HepG2 (cell line): ENCODE measurements at regions not wholly inside any gene's neighbourhood (a gene's known extent, or its start where the extent isn't known, plus 50 kb on each side); places are given as distances from the start of the nearest gene placed in this dataset.

Experiments used
- ATAC-seq: fragments of 200-7000 bp; cut with Tn5 transposase; 3 replicates; pipeline ENCODE4 v1.9.1; 2020; ENCODE audit warnings: mild to moderate bottlenecking, moderate library complexity
- BruUV-seq: library from RNA; stranded (reverse); fragments of 400-500 nt; replicated peaks from 2 replicates; lab custom pipeline; 2021; lab: Mats Ljungman, UMichigan
- CTCF ChIA-PET: fragments of 300-600 bp; formaldehyde crosslinking; extraction: SDS; loops from one replicate; lab custom pipeline; 2021; ENCODE audit warnings: low total read pairs, inconsistent platforms, low intra/inter-chr PET ratio; lab: Yijun Ruan, JAX
- POLR2A ChIA-PET: fragments of 350-600 bp; sonication (Branson Sonifier 250); formaldehyde crosslinking; loops from one replicate; lab custom pipeline; 2020; ENCODE audit warnings: antibody characterized with exemption, inconsistent platforms; lab: Yijun Ruan, JAX
- DNase-seq: peaks from one replicate; pipeline ENCODE4 v3.0.0-alpha.2; 2015; ENCODE audit warnings: low spot score
- FAIRE-seq: peaks from 3 replicates; lab custom pipeline; 2011; peaks lifted over from hg19 to GRCh38; lab: Jason Lieb, UNC
- H2AFZ ChIP-seq: one replicate; pipeline ENCODE4 v1.6.1; 2011; ENCODE audit warnings: low read length, inconsistent platforms
- H3K27ac ChIP-seq: fragments of 300-600 bp; 3 replicates; pipeline ENCODE4 v1.8.0; 2011; ENCODE audit warnings: mixed run types, mild to moderate bottlenecking, mixed read lengths, low read length, inconsistent platforms; ENCODE audit not compliant: insufficient read depth; ENCODE audit errors: extremely low read length
- H3K27me3 ChIP-seq, 2 experiments: fragments of 200-600 bp in 1 of 2; 2 replicates in 1 of 2; 3 replicates in 1 of 2; pipeline versions ENCODE4 v1.6.0 to v1.8.0; 2011; ENCODE audit warnings: low read length in 2 of 2, mild to moderate bottlenecking in 2 of 2, moderate library complexity in 2 of 2, inconsistent platforms in 1 of 2; ENCODE audit not compliant: insufficient read depth in 2 of 2, control insufficient read depth in 1 of 2
- H3K36me3 ChIP-seq, 2 experiments: fragments of 200-600 bp in 1 of 2; replicated peaks in 1 of 2; 2 replicates in 1 of 2; 3 replicates in 1 of 2; pipeline versions ENCODE4 v1.5.1 to v1.8.0; 2011; ENCODE audit warnings: low read length in 2 of 2, inconsistent platforms in 1 of 2; ENCODE audit not compliant: insufficient read depth in 2 of 2, control insufficient read depth in 1 of 2
- H3K4me1 ChIP-seq: 2 replicates; pipeline ENCODE4 v1.5.1; 2012; ENCODE audit warnings: low read length, inconsistent platforms; ENCODE audit not compliant: insufficient read depth
- H3K4me2 ChIP-seq: 2 replicates; pipeline ENCODE4 v1.6.0; 2011; ENCODE audit warnings: low read depth, low read length, inconsistent platforms
- H3K4me3 ChIP-seq, 3 experiments: fragments of 200-600 bp in 1 of 3; sonication (generic), shearing (Covaris generic) in 1 of 3; replicated peaks in 1 of 3; 2 replicates each; pipeline ENCODE4 v1.5.1; 2011 to 2016; ENCODE audit warnings: low read length in 3 of 3, inconsistent platforms in 2 of 3, low read depth in 2 of 3, mild to moderate bottlenecking in 2 of 3, control low read depth in 1 of 3, mixed read lengths in 1 of 3; ENCODE audit not compliant: insufficient read depth in 1 of 3
- H3K79me2 ChIP-seq: one replicate; pipeline ENCODE4 v1.6.1; 2011; ENCODE audit warnings: low read length, inconsistent platforms; ENCODE audit not compliant: insufficient read depth
- H3K9ac ChIP-seq: 2 replicates; pipeline ENCODE4 v1.6.0; 2011; ENCODE audit warnings: mild to moderate bottlenecking, low read depth, low read length, inconsistent platforms; ENCODE audit not compliant: insufficient read depth
- H3K9me3 ChIP-seq: 2 replicates; pipeline ENCODE4 v1.5.1; 2012; ENCODE audit warnings: mild to moderate bottlenecking, low read length
- H4K20me1 ChIP-seq: 2 replicates; pipeline ENCODE4 v1.6.0; 2011; ENCODE audit warnings: inconsistent platforms, mild to moderate bottlenecking, low read length, moderate library complexity; ENCODE audit not compliant: insufficient read depth
- DBP ChIP-seq: sonication (generic); formaldehyde crosslinking; IDR thresholded peaks from 2 replicates; pipeline ENCODE4 v1.4.0; 2020; ENCODE audit warnings: missing genetic modification reagents; ENCODE audit errors: not compliant biosample characterization
- FLYWCH1 ChIP-seq: sonication (generic); formaldehyde crosslinking; IDR thresholded peaks from 2 replicates; pipeline ENCODE4 v1.8.1; 2023; ENCODE audit warnings: mild to moderate bottlenecking, missing genetic modification reagents
- GZF1 ChIP-seq: sonication (generic); formaldehyde crosslinking; IDR thresholded peaks from 2 replicates; pipeline ENCODE4 v1.5.1; 2020; ENCODE audit warnings: mild to moderate bottlenecking, missing genetic modification reagents
- HES4 ChIP-seq: sonication (generic); formaldehyde crosslinking; IDR thresholded peaks from 2 replicates; pipeline ENCODE4 v1.9.0; 2021; ENCODE audit warnings: mild to moderate bottlenecking, missing genetic modification reagents, borderline replicate concordance
- ISX ChIP-seq: sonication (generic); formaldehyde crosslinking; conservative IDR thresholded peaks from 2 replicates; pipeline ENCODE4 v1.5.0; 2020; ENCODE audit warnings: missing genetic modification reagents
- SUZ12 ChIP-seq: fragments of 150-350 bp; IDR thresholded peaks from 2 replicates; pipeline ENCODE4 v1.6.1; 2014; ENCODE audit warnings: low read depth, low read length
- TFDP2 ChIP-seq: sonication (generic); formaldehyde crosslinking; IDR thresholded peaks from 2 replicates; pipeline ENCODE4 v1.4.0; 2020; ENCODE audit warnings: missing genetic modification reagents
- ZNF234 ChIP-seq: sonication (generic); formaldehyde crosslinking; conservative IDR thresholded peaks from 2 replicates; pipeline ENCODE4 v1.5.1; 2020; ENCODE audit warnings: mild to moderate bottlenecking, missing genetic modification reagents
- ZNF414 ChIP-seq: sonication (generic); formaldehyde crosslinking; IDR thresholded peaks from 2 replicates; pipeline ENCODE4 v1.5.0; 2020; ENCODE audit warnings: missing genetic modification reagents
- ZNF501 ChIP-seq: sonication (generic); formaldehyde crosslinking; IDR thresholded peaks from 2 replicates; pipeline ENCODE4 v1.5.1; 2020; ENCODE audit warnings: mild to moderate bottlenecking, moderate library complexity, missing genetic modification reagents
- ZNF552 ChIP-seq: sonication (generic); formaldehyde crosslinking; IDR thresholded peaks from 2 replicates; pipeline ENCODE4 v1.9.0; 2022; ENCODE audit warnings: missing genetic modification reagents, mild to moderate bottlenecking, borderline replicate concordance
- ZNF850 ChIP-seq: sonication (generic); formaldehyde crosslinking; conservative IDR thresholded peaks from 2 replicates; pipeline ENCODE4 v1.9.0; 2021; ENCODE audit warnings: mild to moderate bottlenecking, missing genetic modification reagents
- whole genome bisulfite sequencing: methylation state at CpG from one replicate; pipeline ENCODE4 v1.1.6; 2017; ENCODE audit warnings: low lambda C conversion rate; 5-methylcytosine and 5-hydroxymethylcytosine counted together
- in situ Hi-C: cut with HindIII; loops from 2 replicates; pipeline ENCODE4 v1.10.0; 2017; ENCODE audit warnings: low pct_unique_long_range_greater_than_20kb; ENCODE audit not compliant: extremely low pct_ligation_motif_present
- intact Hi-C: fragments of 100-400 bp; cut with micrococcal nuclease; formaldehyde crosslinking; loops from one replicate; pipeline ENCODE4 v1.10.0; 2022; ENCODE audit not compliant: unreplicated experiment
- TF ChIP-seq, protein P1 (sequence below): sonication (generic); formaldehyde crosslinking; conservative IDR thresholded peaks from 2 replicates; pipeline ENCODE4 v1.4.0; 2020; ENCODE audit warnings: missing genetic modification reagents
- TF ChIP-seq, protein P2 (sequence below): sonication (generic); formaldehyde crosslinking; IDR thresholded peaks from 2 replicates; pipeline ENCODE4 v1.8.1; 2023; ENCODE audit warnings: mild to moderate bottlenecking, moderate library complexity, missing genetic modification reagents
- TF ChIP-seq, protein P3 (sequence below): sonication (generic); formaldehyde crosslinking; IDR thresholded peaks from 2 replicates; pipeline ENCODE4 v1.4.0; 2020; ENCODE audit warnings: missing genetic modification reagents

DNA sequence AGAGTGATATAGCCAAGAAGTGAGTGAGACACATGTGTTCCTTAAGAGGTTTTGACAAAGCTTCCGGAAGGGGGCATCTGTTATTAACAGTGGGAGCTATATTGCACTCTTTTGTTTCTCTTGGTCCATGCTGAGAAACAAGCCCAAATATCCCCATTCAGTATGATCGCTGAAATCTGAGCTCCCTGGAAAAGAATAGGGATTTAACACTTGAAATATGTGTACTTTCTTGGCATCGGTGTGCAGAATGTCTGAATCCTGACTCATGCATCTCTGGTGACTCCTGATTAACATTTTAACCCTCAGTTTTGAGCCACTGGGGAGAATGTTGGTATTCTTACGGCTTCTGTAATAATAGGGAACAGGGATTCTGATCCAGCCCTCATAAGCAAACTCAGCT, 448.1 kb downstream of the TSN start (continued):
- no peak for TF ChIP-seq SUZ12
- no peak for TF ChIP-seq DBP (CRISPR knock-in tag)
- TF ChIP-seq GZF1 (CRISPR knock-in tag) = no peak
- TF ChIP-seq, protein P1, sequence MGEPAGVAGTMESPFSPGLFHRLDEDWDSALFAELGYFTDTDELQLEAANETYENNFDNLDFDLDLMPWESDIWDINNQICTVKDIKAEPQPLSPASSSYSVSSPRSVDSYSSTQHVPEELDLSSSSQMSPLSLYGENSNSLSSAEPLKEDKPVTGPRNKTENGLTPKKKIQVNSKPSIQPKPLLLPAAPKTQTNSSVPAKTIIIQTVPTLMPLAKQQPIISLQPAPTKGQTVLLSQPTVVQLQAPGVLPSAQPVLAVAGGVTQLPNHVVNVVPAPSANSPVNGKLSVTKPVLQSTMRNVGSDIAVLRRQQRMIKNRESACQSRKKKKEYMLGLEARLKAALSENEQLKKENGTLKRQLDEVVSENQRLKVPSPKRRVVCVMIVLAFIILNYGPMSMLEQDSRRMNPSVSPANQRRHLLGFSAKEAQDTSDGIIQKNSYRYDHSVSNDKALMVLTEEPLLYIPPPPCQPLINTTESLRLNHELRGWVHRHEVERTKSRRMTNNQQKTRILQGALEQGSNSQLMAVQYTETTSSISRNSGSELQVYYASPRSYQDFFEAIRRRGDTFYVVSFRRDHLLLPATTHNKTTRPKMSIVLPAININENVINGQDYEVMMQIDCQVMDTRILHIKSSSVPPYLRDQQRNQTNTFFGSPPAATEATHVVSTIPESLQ (CRISPR knock-in tag) = no peak
- no peak for TF ChIP-seq ISX (CRISPR knock-in tag)
- no peak for TF ChIP-seq TFDP2 (CRISPR knock-in tag)
- no peak for TF ChIP-seq FLYWCH1 (CRISPR knock-in tag)
- TF ChIP-seq ZNF234 (CRISPR knock-in tag) = no peak

DNA sequence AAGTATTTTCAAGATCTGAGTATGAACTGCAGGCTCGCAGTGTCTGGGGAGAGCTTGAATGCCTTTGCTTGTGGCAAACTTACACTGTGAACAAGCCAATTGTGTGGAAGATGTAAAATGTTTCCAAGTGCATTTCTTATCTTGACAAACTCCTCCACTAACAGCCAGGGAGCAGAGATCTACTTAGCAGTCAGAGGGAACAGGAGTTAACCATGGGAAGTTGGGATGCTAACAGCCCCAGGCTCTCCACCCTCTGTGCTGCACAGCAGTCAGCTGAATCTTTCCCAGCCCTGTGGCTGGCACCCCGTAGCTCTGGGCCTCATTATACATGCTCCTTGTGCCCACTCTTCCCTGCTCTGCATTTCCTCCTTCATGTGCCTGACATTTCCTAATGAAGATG, 450.2 kb downstream of the TSN start:
- no peaks in the 10 kb centered on the region for H3K79me2 ChIP-seq
- H3K4me1 ChIP-seq = no peaks in the 10 kb centered on the region
- CTCF ChIA-PET = no interaction called here
- WGBS = 0% methylated on average over 2 of the region's 2 CpGs
- H3K36me3 ChIP-seq = no peaks in the 10 kb centered on the region
- no TSS peak for BruUV-seq
- FAIRE-seq (no peak), ATAC-seq (no peak), DNase-seq (no peak)
- 0 out of 5 replicates have a peak, but pooled peaks cover 0 to 8% of the 10 kb centered on the region in 2 experiments for H3K27me3 ChIP-seq
- POLR2A ChIA-PET = no interaction called here
- no peaks in the 10 kb centered on the region for H3K9me3 ChIP-seq
- H2AFZ ChIP-seq = no peak overlapping the region
- no peak overlapping the region for H3K9ac ChIP-seq
- no peak overlapping the region for H3K4me3 ChIP-seq
- no peak overlapping the region for H3K4me2 ChIP-seq
- H3K27ac ChIP-seq = no peak overlapping the region
- in situ Hi-C loops = no loop called here
- H4K20me1 ChIP-seq = no peaks in the 10 kb centered on the region
- intact Hi-C loops = no loop called here
- TF ChIP-seq, protein P2, sequence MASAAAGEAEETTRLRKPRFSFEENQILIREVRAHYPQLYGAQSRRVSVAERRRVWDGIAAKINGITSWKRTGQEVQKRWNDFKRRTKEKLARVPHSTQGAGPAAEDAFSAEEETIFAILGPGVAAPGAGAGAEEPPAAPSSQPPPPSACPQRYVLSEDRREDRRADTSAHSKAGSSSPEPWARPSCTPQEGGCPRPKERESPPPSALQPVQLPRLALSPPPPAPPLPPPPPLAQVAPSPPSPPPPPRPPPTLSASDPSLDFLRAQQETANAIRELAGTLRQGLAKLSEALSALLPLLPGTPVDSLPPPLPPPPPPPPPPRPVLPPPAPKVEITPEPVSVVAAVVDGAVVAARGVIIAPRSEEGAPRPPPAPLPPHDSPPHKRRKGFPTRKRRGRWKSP (CRISPR knock-in tag) = no peak
- no peak for TF ChIP-seq ZNF850 (CRISPR knock-in tag)
- TF ChIP-seq, protein P1 (CRISPR knock-in tag) = no peak
- TF ChIP-seq, protein P3, sequence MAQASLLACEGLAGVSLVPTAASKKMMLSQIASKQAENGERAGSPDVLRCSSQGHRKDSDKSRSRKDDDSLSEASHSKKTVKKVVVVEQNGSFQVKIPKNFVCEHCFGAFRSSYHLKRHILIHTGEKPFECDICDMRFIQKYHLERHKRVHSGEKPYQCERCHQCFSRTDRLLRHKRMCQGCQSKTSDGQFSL (CRISPR knock-in tag) = no peak
- no peak for TF ChIP-seq ZNF552 (CRISPR knock-in tag)
- TF ChIP-seq HES4 (CRISPR knock-in tag) = no peak
- TF ChIP-seq ZNF414 (CRISPR knock-in tag) = no peak
- no peak for TF ChIP-seq ZNF501 (CRISPR knock-in tag)
